Smooth muscle cell (in vitro differentiated cells): ENCODE measurements at regions not wholly inside any gene's neighbourhood (a gene's known extent, or its start where the extent isn't known, plus 50 kb on each side); places are given as distances from the start of the nearest gene placed in this dataset.
"Not testable (repeated sequence)": the region's sequence is repeated elsewhere in the genome, so short reads cannot be mapped to it uniquely, and the experiment has no call there.

Experiments
- DNase-seq: peaks from one replicate; lab custom pipeline; 2025; ENCODE audit not compliant: unreplicated experiment; lab: John Stamatoyannopoulos, UW
- H2AFZ ChIP-seq: fragments of 200-600 bp; sonication (generic); 2 replicates; pipeline ENCODE4 v1.6.0; 2016; ENCODE audit warnings: antibody characterized with exemption, low read depth, mild to moderate bottlenecking
- H3F3A ChIP-seq: fragments of 200-600 bp; sonication (generic); 2 replicates; pipeline ENCODE4 v1.6.0; 2017; ENCODE audit warnings: antibody characterized with exemption, low read depth
- H3K27ac ChIP-seq: fragments of 200-600 bp; sonication (generic); 2 replicates; pipeline ENCODE4 v1.5.1; 2016; ENCODE audit warnings: low read depth, mild to moderate bottlenecking
- H3K27me3 ChIP-seq: fragments of 200-600 bp; sonication (generic); 2 replicates; pipeline ENCODE4 v1.6.1; 2016; ENCODE audit warnings: low read depth, mild to moderate bottlenecking
- H3K36me3 ChIP-seq: fragments of 200-600 bp; sonication (generic); 2 replicates; pipeline ENCODE4 v1.5.1; 2016; ENCODE audit warnings: low read depth
- H3K4me1 ChIP-seq: fragments of 200-600 bp; sonication (generic); 2 replicates; pipeline ENCODE4 v1.5.1; 2016; ENCODE audit warnings: low read depth
- H3K4me2 ChIP-seq: fragments of 200-600 bp; sonication (generic); 2 replicates; pipeline ENCODE4 v1.6.0; 2016; ENCODE audit warnings: mild to moderate bottlenecking
- H3K4me3 ChIP-seq: fragments of 200-600 bp; sonication (generic); 2 replicates; pipeline ENCODE4 v1.5.1; 2016; ENCODE audit warnings: mild to moderate bottlenecking
- H3K79me2 ChIP-seq: fragments of 200-600 bp; sonication (generic); 2 replicates; pipeline ENCODE4 v1.6.0; 2016; ENCODE audit warnings: low read depth, mild to moderate bottlenecking
- H3K9ac ChIP-seq: fragments of 200-600 bp; sonication (generic); 2 replicates; pipeline ENCODE4 v1.6.0; 2016; ENCODE audit warnings: low read depth
- H3K9me3 ChIP-seq: fragments of 200-600 bp; sonication (generic); replicated peaks from 2 replicates; pipeline ENCODE4 v1.5.1; 2016; ENCODE audit warnings: low read depth
- H4K20me1 ChIP-seq: fragments of 200-600 bp; sonication (generic); 2 replicates; pipeline ENCODE4 v1.6.0; 2016; ENCODE audit warnings: low read depth
- CTCF ChIP-seq: fragments of 200-600 bp; sonication (generic); IDR thresholded peaks from 2 replicates; pipeline ENCODE4 v1.5.1; 2017; ENCODE audit warnings: borderline replicate concordance, mild to moderate bottlenecking, antibody characterized with exemption; ENCODE audit not compliant: insufficient read depth, poor library complexity, severe bottlenecking
- WGBS: methylation state at CpG from one replicate; pipeline ENCODE4 v1.1.7; 2016; ENCODE audit warnings: low lambda C conversion rate; 5-methylcytosine and 5-hydroxymethylcytosine counted together

- Histone ChIP-seq H3K4me3 (no peak overlapping the region), H3K9me3 (no peaks in the 10 kb centered on the region), H3K9ac (no peak overlapping the region), H2AFZ (no peak overlapping the region), H4K20me1 (no peaks in the 10 kb centered on the region), H3K27ac (no peak overlapping the region), H3K27me3 (no peaks in the 10 kb centered on the region), H3K79me2 (no peaks in the 10 kb centered on the region), H3K4me1 (no peaks in the 10 kb centered on the region), H3F3A (no peaks in the 10 kb centered on the region), H3K36me3 (no peaks in the 10 kb centered on the region), H3K4me2 (no peak overlapping the region)
- 93% methylated on average over 34 of the region's 35 CpGs for WGBS
- no peak for DNase-seq
- no peak for TF ChIP-seq CTCF
Measured at GRCh38 chr2:130286983-130287655, 55.6 kb upstream of the IMP4 start.

GRCh38 chr2:130283341-130283869, 59.3 kb upstream of the IMP4 start:
- DNase-seq, H3F3A ChIP-seq, H3K4me1 ChIP-seq, H2AFZ ChIP-seq, H3K4me3 ChIP-seq, H3K36me3 ChIP-seq, H4K20me1 ChIP-seq, H3K27ac ChIP-seq, H3K79me2 ChIP-seq, H3K4me2 ChIP-seq, H3K27me3 ChIP-seq, H3K9me3 ChIP-seq, H3K9ac ChIP-seq: not testable (repeated sequence)
- WGBS, result 87% methylated on average over 3 of the region's 7 CpGs

- H3K27ac ChIP-seq, H4K20me1 ChIP-seq, H3K27me3 ChIP-seq, H3K4me3 ChIP-seq, H3K4me1 ChIP-seq, H3K9me3 ChIP-seq, H3K36me3 ChIP-seq, DNase-seq, H3F3A ChIP-seq, H2AFZ ChIP-seq, H3K9ac ChIP-seq, H3K4me2 ChIP-seq, H3K79me2 ChIP-seq: not testable (repeated sequence)
- 84% methylated on average over 8 of the region's 8 CpGs for WGBS
Measured at GRCh38 chr2:130279551-130279950, 63.1 kb upstream of the IMP4 start.

- 89% methylated on average over 8 of the region's 9 CpGs for WGBS
- H3K79me2 ChIP-seq, H3K4me2 ChIP-seq, H3K4me3 ChIP-seq, H3K9me3 ChIP-seq, DNase-seq, H4K20me1 ChIP-seq, H3K36me3 ChIP-seq, H3K27me3 ChIP-seq, H3K9ac ChIP-seq, H2AFZ ChIP-seq, H3F3A ChIP-seq, H3K4me1 ChIP-seq, H3K27ac ChIP-seq: not testable (repeated sequence)
Measured at GRCh38 chr2:130268333-130268732, 70.1 kb upstream of the TUBA3E start.

GRCh38 chr2:130267572-130267971, 69.3 kb upstream of the TUBA3E start:
- H2AFZ ChIP-seq, H3K27me3 ChIP-seq, H3K4me3 ChIP-seq, H3K36me3 ChIP-seq, H4K20me1 ChIP-seq, H3K4me1 ChIP-seq, H3K9ac ChIP-seq, DNase-seq, H3F3A ChIP-seq, H3K9me3 ChIP-seq, H3K4me2 ChIP-seq, H3K79me2 ChIP-seq, H3K27ac ChIP-seq: not testable (repeated sequence)
- WGBS, result 70% methylated on average over 4 of the region's 4 CpGs

- not testable (repeated sequence) for H3K9ac ChIP-seq, H3F3A ChIP-seq, H3K4me3 ChIP-seq, H3K4me2 ChIP-seq, H3K27ac ChIP-seq, H3K79me2 ChIP-seq, H4K20me1 ChIP-seq, H3K4me1 ChIP-seq, H3K9me3 ChIP-seq, DNase-seq, H3K27me3 ChIP-seq, H3K36me3 ChIP-seq, H2AFZ ChIP-seq
- 94% methylated on average over 7 of the region's 7 CpGs for WGBS
Measured at GRCh38 chr2:130266836-130267235, 68.6 kb upstream of the TUBA3E start.

- not testable (repeated sequence) for H3F3A ChIP-seq, H3K27ac ChIP-seq, DNase-seq, H3K4me3 ChIP-seq, H3K4me2 ChIP-seq, H3K9me3 ChIP-seq, H3K9ac ChIP-seq, H4K20me1 ChIP-seq, H3K27me3 ChIP-seq, H3K4me1 ChIP-seq, H2AFZ ChIP-seq, H3K79me2 ChIP-seq, H3K36me3 ChIP-seq
- WGBS, result 76% methylated on average over 9 of the region's 12 CpGs
Measured at GRCh38 chr2:130265570-130266247, 67.5 kb upstream of the TUBA3E start.

GRCh38 chr2:130264901-130265320, 66.7 kb upstream of the TUBA3E start:
- H3F3A ChIP-seq, H3K4me2 ChIP-seq, H3K79me2 ChIP-seq, H4K20me1 ChIP-seq, H3K4me1 ChIP-seq, H3K9me3 ChIP-seq, H3K36me3 ChIP-seq, H3K27ac ChIP-seq, H3K4me3 ChIP-seq, H3K27me3 ChIP-seq, DNase-seq, H3K9ac ChIP-seq, H2AFZ ChIP-seq: not testable (repeated sequence)
- 93% methylated on average over 9 of the region's 9 CpGs for WGBS
